HL-60 (cell line): ENCODE measurements at regions not wholly inside any gene's neighbourhood (a gene's known extent, or its start where the extent isn't known, plus 50 kb on each side); places are given as distances from the start of the nearest gene placed in this dataset.

Source experiments
- DNase-seq, 2 experiments: peaks; one replicate each; pipeline ENCODE4 v3.0.0-alpha.2; 2010 to 2020; ENCODE audit warnings: low read depth in 1 of 2, low spot score in 1 of 2
- H3K27ac ChIP-seq: fragments of 250-450 bp; sonication (Bioruptor Pico); replicated peaks from 2 replicates; pipeline ENCODE4 v1.5.1; 2020; ENCODE audit warnings: mild to moderate bottlenecking, moderate library complexity
- H3K27me3 ChIP-seq: fragments of 250-450 bp; sonication (Bioruptor Pico); 2 replicates; pipeline ENCODE4 v1.5.1; 2021; ENCODE audit warnings: mild to moderate bottlenecking, moderate library complexity; ENCODE audit not compliant: insufficient read depth, poor library complexity, severe bottlenecking
- H3K4me3 ChIP-seq: replicated peaks from 2 replicates; pipeline ENCODE4 v1.5.1; 2011; ENCODE audit warnings: mild to moderate bottlenecking, control low read depth, low read length; ENCODE audit not compliant: insufficient read depth
- GABPA ChIP-seq: IDR thresholded peaks from 2 replicates; pipeline ENCODE4 v1.6.1; 2012; ENCODE audit warnings: low read depth
- POLR2AphosphoS5 ChIP-seq: IDR thresholded peaks from 2 replicates; pipeline ENCODE4 v1.6.1; 2012; ENCODE audit warnings: low read depth
- REST ChIP-seq: IDR thresholded peaks from 2 replicates; pipeline ENCODE4 v1.6.1; 2012; ENCODE audit warnings: low read depth; ENCODE audit not compliant: insufficient replicate concordance
- SPI1 ChIP-seq: IDR thresholded peaks from 2 replicates; pipeline ENCODE4 v1.6.1; 2012; ENCODE audit warnings: low read depth, mild to moderate bottlenecking, borderline replicate concordance
- TF ChIP-seq, protein P1 (sequence below): IDR thresholded peaks from one replicate; pipeline ENCODE4 v1.5.1; 2011; ENCODE audit warnings: low read length, control low read depth, inconsistent platforms; ENCODE audit not compliant: insufficient read depth

DNA sequence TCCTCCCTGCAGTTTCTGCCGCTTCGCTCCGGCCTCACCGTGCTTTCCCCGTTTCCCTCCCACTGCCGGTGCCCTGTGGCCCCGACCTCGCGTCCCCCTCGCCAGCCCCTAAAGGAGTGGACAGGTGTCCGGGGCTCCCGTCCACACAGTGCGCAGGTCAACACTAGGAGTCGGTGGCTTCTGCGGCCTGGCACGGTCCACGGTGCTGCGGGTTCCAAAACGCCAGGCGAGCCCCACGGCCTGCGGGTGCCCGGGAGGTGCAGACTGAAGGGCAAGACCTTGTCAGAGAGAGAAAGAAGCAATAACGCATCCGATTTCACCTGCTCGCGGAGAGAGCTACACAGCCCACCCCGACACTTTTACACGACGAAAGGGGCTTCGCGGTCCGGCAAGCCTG, 588.7 kb upstream of the SALL3 start:
- Histone ChIP-seq H3K4me3 (no peak overlapping the region), H3K27me3 (no peaks in the 10 kb centered on the region), H3K27ac (no peak overlapping the region)
- no peak for DNase-seq
- TF ChIP-seq REST = no peak
- TF ChIP-seq, protein P1, sequence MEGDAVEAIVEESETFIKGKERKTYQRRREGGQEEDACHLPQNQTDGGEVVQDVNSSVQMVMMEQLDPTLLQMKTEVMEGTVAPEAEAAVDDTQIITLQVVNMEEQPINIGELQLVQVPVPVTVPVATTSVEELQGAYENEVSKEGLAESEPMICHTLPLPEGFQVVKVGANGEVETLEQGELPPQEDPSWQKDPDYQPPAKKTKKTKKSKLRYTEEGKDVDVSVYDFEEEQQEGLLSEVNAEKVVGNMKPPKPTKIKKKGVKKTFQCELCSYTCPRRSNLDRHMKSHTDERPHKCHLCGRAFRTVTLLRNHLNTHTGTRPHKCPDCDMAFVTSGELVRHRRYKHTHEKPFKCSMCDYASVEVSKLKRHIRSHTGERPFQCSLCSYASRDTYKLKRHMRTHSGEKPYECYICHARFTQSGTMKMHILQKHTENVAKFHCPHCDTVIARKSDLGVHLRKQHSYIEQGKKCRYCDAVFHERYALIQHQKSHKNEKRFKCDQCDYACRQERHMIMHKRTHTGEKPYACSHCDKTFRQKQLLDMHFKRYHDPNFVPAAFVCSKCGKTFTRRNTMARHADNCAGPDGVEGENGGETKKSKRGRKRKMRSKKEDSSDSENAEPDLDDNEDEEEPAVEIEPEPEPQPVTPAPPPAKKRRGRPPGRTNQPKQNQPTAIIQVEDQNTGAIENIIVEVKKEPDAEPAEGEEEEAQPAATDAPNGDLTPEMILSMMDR = no peak
- TF ChIP-seq SPI1 = no peak
- TF ChIP-seq POLR2AphosphoS5 = no peak

DNA sequence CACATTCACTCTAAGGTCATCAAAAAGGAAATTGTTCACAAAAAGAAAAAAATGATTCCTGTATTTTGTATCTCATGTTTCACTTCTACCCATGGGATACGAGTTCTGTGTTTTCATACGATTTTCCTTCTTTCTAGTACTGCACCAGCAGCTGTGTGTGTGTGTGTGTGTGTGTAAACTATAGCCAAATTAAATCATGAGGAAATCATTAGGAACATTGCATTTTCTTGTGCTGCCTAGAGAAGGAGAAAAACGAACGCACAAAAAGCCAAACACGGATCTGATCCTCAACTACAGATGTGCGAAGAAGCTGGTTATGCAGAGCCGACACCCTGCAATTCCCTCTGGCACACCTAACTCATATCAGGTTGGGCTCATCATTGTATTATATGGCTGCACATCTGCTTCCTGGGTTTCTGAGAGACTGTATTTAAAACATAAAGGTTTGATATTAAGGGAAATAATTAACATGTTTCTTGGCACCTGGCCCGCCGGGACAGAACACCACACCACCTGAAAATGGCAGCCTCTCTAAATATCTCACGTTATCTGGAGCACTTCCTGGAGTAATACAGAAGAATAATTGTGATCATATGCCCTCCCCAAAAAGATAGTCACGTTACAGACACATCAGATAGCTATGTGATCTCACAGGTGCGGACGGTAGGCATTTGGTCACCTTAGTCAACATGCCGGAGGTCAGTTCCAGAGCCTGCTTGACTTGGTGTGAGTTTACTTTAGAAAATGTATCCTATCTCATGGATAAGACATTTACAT, 586.3 kb upstream of the SALL3 start:
- TF ChIP-seq, protein P1 = no peak
- TF ChIP-seq SPI1 = no peak
- TF ChIP-seq POLR2AphosphoS5 = no peak
- H3K4me3 ChIP-seq = no peak overlapping the region
- H3K27me3 ChIP-seq = no peaks in the 10 kb centered on the region
- no peak overlapping the region for H3K27ac ChIP-seq
- no peak for DNase-seq

GRCh38 chr18:78396077-78396476, 583.5 kb upstream of the SALL3 start:
- no peak for TF ChIP-seq GABPA
- TF ChIP-seq POLR2AphosphoS5 = no peak
- TF ChIP-seq SPI1 = no peak
- TF ChIP-seq, protein P1 = no peak
- TF ChIP-seq REST = no peak
- no peak overlapping the region for H3K27ac ChIP-seq
- no peaks in the 10 kb centered on the region for H3K27me3 ChIP-seq
- H3K4me3 ChIP-seq = no peak overlapping the region
- DNase-seq = no peak

- no peaks in the 10 kb centered on the region for H3K27me3 ChIP-seq
- H3K4me3 ChIP-seq = no peak overlapping the region
- no peak for TF ChIP-seq REST
- TF ChIP-seq GABPA = no peak
- TF ChIP-seq SPI1 = no peak
- TF ChIP-seq, protein P1 = no peak
- no peak for TF ChIP-seq POLR2AphosphoS5
- DNase-seq = no peak
- no peak overlapping the region for H3K27ac ChIP-seq
Measured at GRCh38 chr18:78396756-78397155, 582.9 kb upstream of the SALL3 start.
